Putamen (tissue), 1 donor: ENCODE measurements at regions not wholly inside any gene's neighbourhood (a gene's known extent, or its start where the extent isn't known, plus 50 kb on each side); places are given as distances from the start of the nearest gene placed in this dataset.
"Not testable (repeated sequence)": the region's sequence is repeated elsewhere in the genome, so short reads cannot be mapped to it uniquely, and the experiment has no call there.

ENCODE experiments used
- DNase-seq: peaks from one replicate; pipeline ENCODE4 v3.0.0-alpha.2; 2016; ENCODE audit warnings: low spot score

DNA sequence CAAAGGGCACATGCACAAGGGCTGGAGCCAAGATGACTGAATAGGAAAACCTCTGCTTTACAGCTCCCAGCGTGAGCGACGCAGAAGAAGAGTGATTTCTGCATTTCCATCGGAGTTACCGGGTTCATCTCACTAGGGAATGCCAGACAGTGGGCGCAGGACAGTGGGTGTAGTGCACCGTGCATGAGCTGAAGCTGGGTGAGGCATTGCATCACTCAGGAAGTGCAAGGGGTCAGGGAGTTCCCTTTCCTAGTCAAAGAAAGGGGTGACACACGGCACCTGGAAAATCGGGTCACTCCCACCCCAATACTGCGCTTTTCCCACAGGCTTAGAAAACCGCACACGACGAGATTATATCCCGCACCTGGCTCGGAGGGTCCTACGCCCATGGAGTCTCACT, 64.5 kb upstream of the HTR1E start:
- DNase-seq: not testable (repeated sequence)

DNA sequence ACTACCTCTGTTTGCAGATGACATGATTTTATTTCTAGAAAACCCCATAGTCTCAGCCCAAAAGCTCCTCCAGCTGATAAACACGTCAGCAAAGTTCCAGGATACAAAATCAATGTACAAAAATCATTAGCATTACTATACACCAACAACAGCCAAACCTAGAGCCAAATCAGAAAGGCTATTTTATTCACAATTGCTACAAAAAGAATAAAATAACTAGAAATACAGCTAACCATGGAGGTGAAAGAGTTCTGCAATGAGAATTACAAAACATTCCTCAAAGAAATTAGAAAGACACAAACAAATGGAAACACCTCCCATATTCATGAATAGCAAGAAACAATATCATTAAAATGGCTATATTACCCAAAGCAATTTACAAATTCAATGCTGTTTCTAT, 65.6 kb upstream of the HTR1E start:
- DNase-seq: no peak

DNA sequence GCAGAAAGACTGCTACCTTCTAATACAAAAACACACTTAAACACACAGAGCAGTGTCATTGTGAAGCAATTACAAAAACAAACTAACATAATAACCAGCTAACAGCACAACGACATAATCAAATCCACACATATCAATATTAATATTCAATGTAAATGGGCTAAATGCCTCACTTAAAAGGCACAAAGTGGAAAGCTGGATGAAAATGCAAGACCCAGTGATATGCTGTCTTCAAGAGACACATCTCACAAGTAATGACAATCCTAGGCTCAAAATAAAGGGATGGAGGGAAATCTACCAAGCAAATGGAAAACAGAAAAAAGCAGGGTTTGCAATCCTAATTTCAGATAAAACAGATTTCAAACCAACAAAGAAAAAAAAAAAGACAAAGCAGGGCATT, 67.8 kb upstream of the HTR1E start:
- DNase-seq: no peak

DNA sequence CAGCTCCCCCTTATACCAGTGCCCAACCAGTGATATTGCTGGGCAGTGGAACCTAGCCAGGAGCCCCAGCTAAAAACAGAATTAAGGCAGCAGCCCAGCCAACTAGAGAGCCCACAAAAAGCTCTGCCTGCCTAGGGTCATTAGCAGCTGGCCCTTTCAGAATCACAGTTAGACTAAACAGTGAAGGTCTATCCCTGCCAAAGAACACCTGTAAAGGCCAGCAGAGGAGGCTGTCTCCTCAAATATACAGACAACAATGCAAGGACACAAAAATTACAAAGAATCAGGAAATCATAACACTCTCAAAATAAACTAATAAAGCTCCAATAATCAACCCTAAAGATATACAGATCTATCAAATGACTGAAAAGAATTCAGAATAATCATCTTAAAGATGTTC, 77.8 kb upstream of the HTR1E start:
- DNase-seq: no peak

DNA sequence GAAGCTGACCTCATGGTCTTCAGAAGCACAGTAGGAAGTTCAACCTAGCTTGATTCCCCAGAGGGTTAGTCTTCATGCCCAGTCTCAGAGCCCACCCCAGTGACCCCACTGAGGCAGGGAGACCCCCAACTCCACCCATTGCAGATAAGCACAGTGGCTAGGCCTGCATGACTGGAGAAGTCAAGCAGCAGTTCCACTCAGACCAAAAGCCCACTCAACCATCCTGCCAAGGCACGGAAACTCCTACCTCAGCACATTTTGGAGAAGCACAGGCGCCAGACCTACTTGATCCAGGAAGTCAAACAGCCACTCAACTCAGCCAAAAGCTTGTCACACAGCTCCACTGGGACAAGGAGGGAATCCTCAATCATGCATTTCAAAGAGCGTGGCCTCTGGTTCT, 78.4 kb upstream of the HTR1E start:
- no peak for DNase-seq

DNA sequence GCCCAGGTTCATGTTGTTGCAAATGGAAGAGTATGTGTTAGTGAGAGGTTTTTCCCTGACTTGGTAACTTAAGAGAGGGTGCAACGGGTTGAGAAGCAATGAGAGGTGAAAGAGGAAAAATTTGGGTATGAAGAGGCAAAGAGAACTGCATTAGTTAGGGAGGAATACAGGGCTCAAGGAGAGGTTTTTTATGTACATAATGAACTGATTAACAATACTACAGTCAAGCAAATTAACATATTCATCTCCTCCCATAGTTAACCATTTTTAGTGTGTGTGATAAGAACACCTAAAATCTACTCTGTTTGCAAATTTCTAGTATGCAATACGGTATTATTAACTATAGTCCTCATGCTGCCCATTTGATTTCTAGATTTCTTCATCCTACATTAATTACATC, 79.5 kb upstream of the HTR1E start:
- no peak for DNase-seq

DNA sequence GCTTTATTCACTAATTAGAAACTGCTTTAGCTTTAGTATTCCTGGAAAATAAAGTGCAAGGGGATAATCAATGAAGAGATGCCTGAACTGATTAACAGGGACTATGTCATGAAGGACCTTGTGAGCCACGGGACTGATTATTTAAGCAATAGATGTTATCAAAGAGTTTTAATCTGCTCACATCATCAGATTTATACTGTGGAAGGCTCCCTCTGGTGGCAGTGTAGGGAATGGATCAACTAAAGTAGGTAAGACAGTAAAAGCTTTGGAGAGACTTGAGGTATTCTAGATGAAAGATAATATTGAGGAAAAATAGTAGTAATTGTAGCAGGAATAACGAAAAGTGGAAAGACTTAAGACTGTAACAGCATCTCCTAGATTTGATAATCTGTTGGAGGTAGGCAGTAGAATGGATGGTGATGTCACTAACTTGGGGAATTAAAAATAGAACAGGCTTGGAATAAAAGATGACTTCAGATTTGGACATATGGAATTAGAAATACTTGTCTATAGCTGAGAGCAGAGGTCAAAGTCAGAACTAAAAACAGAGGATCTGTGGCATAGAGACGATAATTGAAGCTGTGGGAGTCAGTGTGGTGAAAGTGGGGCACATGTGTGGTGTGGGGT, 80.3 kb upstream of the HTR1E start:
- DNase-seq: peak; percentile 20

DNA sequence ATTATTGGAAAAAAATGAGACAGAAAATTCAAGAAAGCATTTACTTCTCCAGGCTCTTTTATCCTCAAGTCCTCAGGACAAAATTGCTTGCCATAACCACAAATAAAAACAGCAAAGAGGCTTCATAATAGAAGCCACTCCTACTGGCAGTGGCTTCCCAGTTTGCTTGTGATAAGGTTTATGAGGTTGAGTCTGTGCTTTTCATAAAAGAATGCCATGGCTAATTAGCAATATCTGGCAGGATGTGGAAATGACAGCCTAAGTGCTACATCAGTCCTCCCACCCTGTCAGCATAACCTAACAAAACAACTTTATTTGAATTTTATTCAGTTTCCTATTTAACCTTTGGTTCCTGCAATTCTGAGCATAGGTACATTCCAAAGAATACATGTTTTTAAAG, 80.9 kb upstream of the HTR1E start:
- no peak for DNase-seq

DNA sequence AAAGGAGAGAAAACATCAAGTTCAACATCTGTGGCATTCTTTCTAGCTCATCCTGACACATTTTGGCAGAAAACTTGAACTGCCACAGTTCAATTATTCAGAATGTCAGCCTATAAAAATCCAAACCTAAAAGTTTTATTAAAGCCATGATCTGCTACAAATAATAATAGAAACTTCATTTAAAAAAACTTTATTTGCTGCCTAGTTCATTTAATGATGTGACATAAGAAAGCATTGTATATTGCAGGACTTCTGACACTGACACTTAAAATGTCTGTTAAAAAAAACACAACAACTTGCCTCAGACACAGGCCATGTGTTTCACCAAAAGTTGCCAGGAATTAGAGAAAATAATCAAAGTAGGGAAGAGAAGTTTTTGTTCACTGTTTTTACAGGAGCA, 88.3 kb upstream of the HTR1E start:
- no peak for DNase-seq

DNA sequence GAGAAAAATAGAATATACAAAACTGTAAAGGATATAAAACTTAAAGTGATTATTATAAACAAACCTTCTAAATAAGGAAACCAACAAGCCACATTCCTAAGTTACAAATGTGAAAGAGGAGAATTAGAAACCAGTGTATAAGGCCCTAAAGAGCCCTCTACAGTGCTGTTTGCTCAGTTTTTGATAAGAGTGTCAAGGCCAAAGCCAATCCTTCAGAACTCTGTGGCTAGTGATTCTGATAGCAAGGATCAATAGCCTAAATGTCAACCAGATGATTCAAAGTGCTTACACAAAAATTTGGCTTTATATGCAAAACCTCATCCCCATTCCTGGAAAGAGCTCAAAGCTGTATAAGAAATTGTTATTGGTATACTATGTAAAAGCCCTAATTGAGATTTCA, 104.6 kb upstream of the HTR1E start:
- no peak for DNase-seq

DNA sequence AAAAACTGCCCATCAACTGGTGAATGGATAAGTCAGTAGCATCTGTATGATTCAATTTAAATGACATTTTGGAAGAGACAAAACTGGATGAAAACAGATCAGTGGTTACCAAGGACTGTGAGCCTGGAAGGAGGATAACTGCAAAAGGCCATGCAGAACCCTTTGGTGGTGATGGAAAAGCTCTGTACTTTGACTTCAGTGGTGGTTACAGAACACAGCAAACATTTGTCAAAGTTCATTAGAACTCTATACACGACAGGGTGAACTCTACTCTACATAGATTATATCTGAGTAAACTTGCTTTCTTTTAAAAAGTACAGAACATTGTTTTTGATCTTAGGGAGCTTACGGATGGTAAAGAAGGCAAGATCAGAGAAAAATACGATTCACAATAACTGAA, 111.9 kb upstream of the HTR1E start:
- DNase-seq: no peak

DNA sequence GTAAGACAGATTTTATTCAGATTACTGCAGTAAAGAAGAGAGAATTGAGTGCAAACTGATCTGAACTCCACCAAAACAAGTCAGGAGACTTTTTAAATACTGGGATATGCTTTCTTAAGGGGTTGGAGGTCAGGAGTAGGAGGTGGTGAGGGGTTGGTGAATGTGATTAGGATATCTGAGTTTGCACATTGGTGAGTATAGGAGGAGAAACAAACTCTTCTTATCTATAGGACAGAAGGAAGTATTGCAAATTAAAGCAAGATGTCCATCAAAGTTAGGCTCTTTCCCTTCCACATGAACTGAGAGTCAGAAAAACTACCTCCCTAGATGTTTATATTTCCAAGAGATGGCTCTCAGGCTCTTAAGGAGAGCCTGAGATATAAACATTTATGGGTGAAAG, 114.6 kb upstream of the HTR1E start:
- DNase-seq: no peak

DNA sequence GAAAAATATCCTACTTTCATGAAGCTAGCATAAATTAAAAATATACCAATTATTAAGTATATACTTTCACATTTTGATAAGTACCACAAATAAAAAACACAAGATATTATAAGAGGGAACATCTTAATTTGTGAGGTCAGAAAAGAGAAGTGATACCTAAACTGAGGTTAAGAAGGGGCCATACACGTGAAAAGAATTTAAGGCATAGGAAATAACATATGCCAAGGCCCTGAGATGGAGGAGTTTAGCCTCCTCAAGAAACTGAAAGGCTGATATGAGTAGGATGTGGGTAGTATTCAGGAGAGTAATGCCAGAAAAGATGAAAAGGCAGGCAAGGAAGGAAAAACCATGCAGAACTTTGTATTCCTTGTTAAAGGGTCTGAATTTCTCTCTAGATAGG, 116.6 kb upstream of the HTR1E start:
- no peak for DNase-seq

DNA sequence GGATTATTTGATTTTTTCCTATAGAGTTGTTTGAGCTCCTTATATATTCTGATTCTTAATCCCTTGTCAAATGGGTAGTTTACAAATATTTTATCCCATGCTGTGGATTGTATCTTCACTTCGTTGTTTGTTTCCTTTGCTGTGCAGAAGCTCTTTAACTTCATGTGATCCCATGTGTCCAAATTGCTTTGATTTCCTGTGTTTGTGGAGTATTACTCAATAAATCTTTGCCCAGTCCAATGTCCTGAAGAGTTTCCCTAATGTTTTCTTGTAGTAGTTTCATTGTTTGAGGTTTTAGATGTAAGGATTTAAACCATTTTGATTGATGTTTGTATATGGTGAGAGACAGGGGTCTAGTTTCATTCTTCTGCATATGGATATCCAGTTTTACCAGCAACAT, 143.7 kb upstream of the HTR1E start:
- DNase-seq: no peak

DNA sequence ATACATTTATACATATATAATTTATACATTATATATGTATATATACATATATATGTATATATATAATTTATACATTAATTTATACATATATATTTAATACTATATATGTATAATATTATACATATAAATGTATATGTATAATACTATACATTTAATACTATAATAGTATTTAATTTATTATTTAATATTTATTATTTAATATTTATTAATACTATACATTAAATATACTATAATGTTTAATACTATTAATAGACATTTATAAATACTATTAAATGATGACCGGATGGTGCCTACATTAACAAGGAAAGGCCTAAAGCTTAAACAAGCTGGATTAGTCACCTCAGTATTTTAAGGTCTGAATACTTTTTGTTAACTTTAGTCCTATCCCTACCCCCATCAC, 145.9 kb upstream of the HTR1E start:
- DNase-seq: no peak

DNA sequence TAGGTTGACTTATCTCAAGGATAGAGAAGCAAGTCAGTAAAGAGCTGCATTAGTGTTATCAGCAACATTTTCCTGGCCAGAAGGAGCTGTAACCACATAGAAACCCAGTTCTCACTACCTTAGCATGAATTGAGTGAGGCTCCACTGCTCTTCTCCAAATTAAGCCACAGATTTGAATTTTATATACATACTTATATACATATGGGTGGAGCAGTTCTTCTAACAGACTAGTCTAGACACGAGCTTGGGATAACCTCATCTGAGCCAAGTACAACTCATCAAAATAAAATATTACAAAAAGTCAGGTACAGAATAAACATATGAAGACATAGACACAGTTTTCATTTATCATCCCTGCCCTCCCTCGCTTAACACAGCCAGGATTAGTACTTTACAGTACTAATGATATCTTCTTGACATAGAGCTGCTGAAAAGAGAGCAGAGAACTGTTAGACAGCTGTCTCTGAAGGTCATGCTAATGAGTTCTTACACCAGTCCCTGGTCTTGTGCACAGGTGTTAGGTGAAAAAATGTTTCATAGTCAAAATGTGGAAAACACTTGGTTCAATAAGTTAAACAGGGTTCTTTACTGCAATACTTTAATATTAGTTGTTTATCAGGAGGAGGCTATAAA, 147.4 kb upstream of the HTR1E start:
- no peak for DNase-seq

DNA sequence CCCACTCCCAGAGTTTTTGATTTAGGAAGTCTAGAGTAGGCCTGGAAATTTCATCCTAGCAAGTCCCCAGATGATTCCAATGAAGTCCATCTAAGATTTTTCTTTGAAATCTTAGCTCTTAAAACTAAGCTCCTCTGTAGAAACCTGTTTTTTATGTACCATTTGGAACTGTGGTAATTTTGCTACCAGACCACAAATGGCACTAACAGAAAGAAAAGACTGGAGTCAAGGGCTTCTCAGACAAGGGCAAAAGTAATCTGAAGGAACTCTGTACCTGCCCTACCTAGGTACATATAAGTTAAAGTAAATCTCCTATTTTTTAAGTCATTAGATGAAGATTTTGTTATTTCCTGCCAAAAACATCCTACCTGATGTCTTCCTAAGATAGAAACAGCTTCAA, 155.0 kb upstream of the HTR1E start:
- DNase-seq: no peak

DNA sequence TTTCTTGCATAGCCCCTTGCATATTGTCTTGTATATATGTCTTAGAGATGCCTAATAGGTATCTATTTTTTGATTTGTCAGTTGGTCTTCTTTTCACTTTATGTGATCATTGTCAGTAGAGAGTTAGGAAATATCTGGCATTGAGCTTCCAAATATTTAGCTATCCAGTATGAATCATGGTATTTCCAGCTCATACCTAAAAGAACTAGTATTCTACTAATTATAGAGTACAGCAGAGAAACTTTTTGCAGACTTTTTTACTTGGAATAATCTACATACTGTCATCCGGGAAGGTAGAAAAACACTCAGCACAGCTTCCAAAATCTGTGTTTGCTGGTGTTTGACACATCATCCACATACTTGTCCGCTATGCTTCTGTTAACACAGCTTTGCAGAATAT, 156.4 kb upstream of the HTR1E start:
- no peak for DNase-seq

DNA sequence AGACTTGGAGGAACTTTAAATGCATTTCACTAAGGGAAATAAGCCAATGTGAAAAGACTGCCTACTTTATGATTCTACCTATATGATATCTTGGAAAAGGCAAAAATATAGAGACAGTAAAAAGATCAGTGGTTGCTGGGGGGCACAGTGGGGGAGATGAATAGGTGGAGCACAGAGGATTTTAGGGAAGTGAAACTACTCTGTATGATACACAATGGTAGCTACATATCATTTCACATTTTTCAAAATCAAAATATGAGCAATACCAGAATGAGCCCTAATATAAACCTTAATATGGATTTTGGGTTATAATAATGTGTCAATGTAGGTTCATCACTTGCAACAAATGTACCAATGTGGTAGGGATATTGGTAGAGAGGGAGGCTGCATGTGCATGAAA, 161.4 kb upstream of the HTR1E start:
- DNase-seq: no peak

DNA sequence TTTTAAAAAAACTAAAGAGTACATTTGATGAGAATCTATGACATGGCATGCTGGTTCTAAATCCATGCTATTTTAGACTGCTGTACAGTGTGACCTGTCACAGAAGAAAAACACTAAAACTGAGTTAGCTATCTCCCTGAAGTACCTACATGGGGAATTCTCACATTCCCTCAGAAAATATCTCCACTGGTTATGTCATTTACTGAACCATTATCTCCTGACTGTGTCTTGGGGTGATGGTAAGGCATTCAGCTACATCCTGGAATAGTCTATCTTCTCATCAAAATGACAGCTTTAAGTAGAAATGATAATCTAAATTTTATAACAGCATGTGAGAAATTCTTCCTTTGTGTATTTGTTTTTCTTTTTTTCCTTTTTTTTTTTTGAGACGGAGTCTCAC, 172.1 kb upstream of the HTR1E start:
- peak; percentile 30 for DNase-seq

DNA sequence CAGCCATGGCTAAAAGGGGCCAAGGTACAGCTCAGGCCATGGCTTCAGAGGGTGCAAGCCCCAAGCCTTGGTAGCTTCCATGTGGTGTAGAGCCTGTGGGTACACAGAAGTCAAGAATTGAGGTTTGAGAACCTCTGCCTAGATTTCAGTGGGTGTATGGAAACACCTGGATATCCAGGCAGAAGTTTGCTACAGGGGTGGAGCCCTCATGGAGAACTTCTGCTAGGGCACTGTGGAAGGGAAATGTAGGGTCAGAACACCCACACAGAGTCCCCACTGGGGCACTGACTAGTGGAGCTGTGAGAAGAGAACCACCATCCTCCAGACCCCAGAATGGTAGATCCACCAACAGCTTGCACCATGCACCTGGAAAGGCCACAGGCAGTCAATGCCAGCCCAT, 177.4 kb upstream of the HTR1E start:
- not testable (repeated sequence) for DNase-seq

DNA sequence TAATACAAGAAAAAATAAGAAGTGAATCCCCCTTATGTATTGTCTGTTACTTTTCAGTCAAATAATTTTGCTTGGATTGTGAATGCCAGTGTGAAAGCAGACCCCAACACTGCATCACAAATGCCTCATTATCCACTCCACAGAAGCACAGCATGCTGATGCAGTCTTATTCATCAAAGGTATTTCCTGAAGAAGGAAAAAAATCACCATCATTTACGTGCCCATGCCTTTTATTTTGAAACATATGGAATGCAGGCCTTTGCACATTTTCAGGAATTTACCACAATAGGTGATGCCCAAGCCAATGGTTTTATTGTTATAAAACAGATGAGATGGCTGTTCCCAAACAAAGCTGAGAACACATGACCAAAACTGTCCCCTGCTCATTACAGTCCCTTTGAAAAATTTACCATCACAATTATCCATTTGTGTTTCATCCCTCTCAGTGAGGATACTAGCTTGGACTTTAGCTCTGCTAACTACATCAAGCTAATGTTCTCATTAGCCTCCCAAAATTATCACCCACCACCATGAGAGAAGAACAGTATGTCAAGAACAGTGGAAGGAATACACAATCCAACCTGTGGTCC, 180.6 kb upstream of the HTR1E start:
- no peak for DNase-seq

DNA sequence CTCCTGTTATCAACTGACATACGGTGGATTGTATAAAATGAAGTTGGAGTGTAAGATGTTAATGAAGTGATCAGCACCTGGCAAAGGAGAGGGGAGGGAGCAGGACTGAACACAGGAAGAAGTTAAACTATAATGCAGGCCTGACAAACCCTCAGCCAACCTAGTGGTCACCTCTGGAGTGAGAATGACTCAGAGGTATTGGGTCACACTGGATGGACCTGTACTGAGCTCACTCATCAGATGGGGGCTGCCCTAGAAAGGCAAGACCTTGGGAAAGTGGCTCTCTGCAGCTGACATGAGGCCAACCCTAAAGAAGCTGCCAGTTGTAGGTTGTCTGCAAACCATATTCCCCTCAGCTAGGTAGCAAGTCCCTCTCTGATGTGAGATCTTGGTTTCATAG, 193.3 kb upstream of the HTR1E start:
- DNase-seq: no peak

DNA sequence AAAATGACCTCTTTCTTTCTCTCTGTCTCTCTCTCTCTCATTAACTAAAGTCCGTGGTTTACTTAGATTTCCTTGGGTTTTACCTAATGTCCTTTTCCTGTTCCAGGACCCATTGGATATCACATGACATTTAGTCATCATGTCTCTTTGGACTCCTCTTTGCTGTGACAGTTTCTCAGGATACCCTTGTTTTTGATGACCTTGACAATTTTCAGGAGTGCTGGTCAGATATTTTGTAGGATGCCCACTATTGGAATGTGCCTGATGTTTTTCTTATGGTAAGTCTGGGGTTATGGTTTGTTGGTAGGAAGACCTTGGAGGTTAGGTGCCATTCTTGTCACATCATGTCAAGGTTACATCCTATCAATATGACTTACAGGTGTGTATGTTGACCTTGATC, 199.2 kb upstream of the HTR1E start:
- no peak for DNase-seq
